Endodermal cell (in vitro differentiated cells): ENCODE measurements at regions not wholly inside any gene's neighbourhood (a gene's known extent, or its start where the extent isn't known, plus 50 kb on each side); places are given as distances from the start of the nearest gene placed in this dataset.

ENCODE experiments used
- DNase-seq: peaks from one replicate; pipeline ENCODE4 v3.0.0-alpha.2; 2017
- H3K27ac ChIP-seq: 2 replicates; pipeline ENCODE4 v1.5.1; 2013; ENCODE audit warnings: mild to moderate bottlenecking, low read depth, low read length, moderate library complexity
- H3K27me3 ChIP-seq: 2 replicates; pipeline ENCODE4 v1.6.1; 2013; ENCODE audit warnings: mild to moderate bottlenecking, low read length, moderate library complexity; ENCODE audit not compliant: insufficient read depth, control insufficient read depth, poor library complexity, severe bottlenecking
- H3K36me3 ChIP-seq: 2 replicates; pipeline ENCODE4 v1.7.0; 2013; ENCODE audit warnings: mild to moderate bottlenecking, low read length, moderate library complexity; ENCODE audit not compliant: control insufficient read depth, insufficient read depth
- H3K4me1 ChIP-seq: one replicate; pipeline ENCODE4 v1.7.0; 2013; ENCODE audit warnings: low read length; ENCODE audit not compliant: control insufficient read depth, insufficient read depth
- H3K4me3 ChIP-seq: 2 replicates; pipeline ENCODE4 v1.5.1; 2013; ENCODE audit warnings: mild to moderate bottlenecking, low read length, moderate library complexity
- H3K9ac ChIP-seq: 2 replicates; pipeline ENCODE4 v1.6.1; 2013; ENCODE audit warnings: mild to moderate bottlenecking, low read length, moderate library complexity; ENCODE audit not compliant: poor library complexity, severe bottlenecking; ENCODE audit errors: extremely low read depth
- H3K9me3 ChIP-seq: 2 replicates; pipeline ENCODE4 v1.6.1; 2013; ENCODE audit warnings: mild to moderate bottlenecking, low read length, moderate library complexity; ENCODE audit not compliant: control insufficient read depth
- H3K27ac Mint-ChIP-seq: 2 replicates; pipeline ENCODE4 v1.8.0; 2020; ENCODE audit warnings: mixed read lengths
- H3K27me3 Mint-ChIP-seq: 2 replicates; pipeline ENCODE4 v1.8.0; 2021; ENCODE audit warnings: mild to moderate bottlenecking, mixed read lengths; ENCODE audit not compliant: insufficient read depth
- H3K36me3 Mint-ChIP-seq: 2 replicates; pipeline ENCODE4 v1.8.0; 2020; ENCODE audit warnings: low read depth, mixed read lengths
- H3K4me1 Mint-ChIP-seq: 2 replicates; pipeline ENCODE4 v1.8.0; 2020; ENCODE audit warnings: mixed read lengths
- H3K4me3 Mint-ChIP-seq: 2 replicates; pipeline ENCODE4 v1.8.0; 2020; ENCODE audit warnings: mild to moderate bottlenecking, moderate library complexity, mixed read lengths
- H3K9me3 Mint-ChIP-seq: 2 replicates; pipeline ENCODE4 v1.8.0; 2020; ENCODE audit warnings: mild to moderate bottlenecking, mixed read lengths
- WGBS, 2 experiments: methylation state at CpG; one replicate each; pipeline versions ENCODE4 v1.1.5 to v1.1.7; 2013; ENCODE audit warnings: missing lambda C conversion rate in 2 of 2, mixed read lengths in 1 of 2; ENCODE audit not compliant: insufficient coverage in 1 of 2, insufficient read length in 1 of 2; 5-methylcytosine and 5-hydroxymethylcytosine counted together
- TF ChIP-seq, protein P1 (sequence below): fragments of 200-600 bp; sonication (generic); conservative IDR thresholded peaks from 2 replicates; pipeline ENCODE4 v1.5.0; 2021; ENCODE audit warnings: antibody characterized with exemption, mild to moderate bottlenecking

DNA sequence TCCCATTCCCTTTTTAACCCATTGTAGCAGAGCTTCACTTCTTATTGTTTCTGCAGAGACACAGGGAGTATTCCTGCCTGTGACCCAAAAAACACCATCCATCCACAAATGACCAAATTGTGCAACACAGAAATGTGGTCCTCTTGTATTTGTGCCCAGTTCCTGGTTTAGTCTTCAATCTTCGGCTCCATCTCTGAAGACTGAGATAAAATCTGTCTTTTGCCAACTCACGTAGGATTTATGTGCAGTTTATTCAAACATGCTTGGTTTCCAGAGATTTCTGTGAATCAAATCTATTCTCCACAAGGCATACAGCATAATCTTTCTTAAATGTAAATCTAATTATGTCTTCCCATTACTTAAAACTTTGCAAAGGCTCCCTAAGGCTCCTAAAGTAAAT, 307.0 kb downstream of the AASDHPPT start:
- WGBS, 2 experiments, result 93 to 94% methylated on average over 2 of the region's 2 CpGs
- TF ChIP-seq, protein P1, sequence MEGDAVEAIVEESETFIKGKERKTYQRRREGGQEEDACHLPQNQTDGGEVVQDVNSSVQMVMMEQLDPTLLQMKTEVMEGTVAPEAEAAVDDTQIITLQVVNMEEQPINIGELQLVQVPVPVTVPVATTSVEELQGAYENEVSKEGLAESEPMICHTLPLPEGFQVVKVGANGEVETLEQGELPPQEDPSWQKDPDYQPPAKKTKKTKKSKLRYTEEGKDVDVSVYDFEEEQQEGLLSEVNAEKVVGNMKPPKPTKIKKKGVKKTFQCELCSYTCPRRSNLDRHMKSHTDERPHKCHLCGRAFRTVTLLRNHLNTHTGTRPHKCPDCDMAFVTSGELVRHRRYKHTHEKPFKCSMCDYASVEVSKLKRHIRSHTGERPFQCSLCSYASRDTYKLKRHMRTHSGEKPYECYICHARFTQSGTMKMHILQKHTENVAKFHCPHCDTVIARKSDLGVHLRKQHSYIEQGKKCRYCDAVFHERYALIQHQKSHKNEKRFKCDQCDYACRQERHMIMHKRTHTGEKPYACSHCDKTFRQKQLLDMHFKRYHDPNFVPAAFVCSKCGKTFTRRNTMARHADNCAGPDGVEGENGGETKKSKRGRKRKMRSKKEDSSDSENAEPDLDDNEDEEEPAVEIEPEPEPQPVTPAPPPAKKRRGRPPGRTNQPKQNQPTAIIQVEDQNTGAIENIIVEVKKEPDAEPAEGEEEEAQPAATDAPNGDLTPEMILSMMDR, result no peak
- no peaks in the 10 kb centered on the region for H3K9me3 ChIP-seq
- H3K9ac ChIP-seq, result no peak overlapping the region
- no peaks in the 10 kb centered on the region for H3K4me1 ChIP-seq
- Mint-ChIP-seq H3K4me3 (no peak overlapping the region), H3K27ac (no peak overlapping the region), H3K27me3 (no peaks in the 10 kb centered on the region), H3K4me1 (no peaks in the 10 kb centered on the region), H3K36me3 (no peaks in the 10 kb centered on the region), H3K9me3 (peaks cover 10% of the 10 kb centered on the region)
- no peaks in the 10 kb centered on the region for H3K27me3 ChIP-seq
- no peak overlapping the region for H3K27ac ChIP-seq
- DNase-seq, result no peak
- no peaks in the 10 kb centered on the region for H3K36me3 ChIP-seq
- no peak overlapping the region for H3K4me3 ChIP-seq

DNA sequence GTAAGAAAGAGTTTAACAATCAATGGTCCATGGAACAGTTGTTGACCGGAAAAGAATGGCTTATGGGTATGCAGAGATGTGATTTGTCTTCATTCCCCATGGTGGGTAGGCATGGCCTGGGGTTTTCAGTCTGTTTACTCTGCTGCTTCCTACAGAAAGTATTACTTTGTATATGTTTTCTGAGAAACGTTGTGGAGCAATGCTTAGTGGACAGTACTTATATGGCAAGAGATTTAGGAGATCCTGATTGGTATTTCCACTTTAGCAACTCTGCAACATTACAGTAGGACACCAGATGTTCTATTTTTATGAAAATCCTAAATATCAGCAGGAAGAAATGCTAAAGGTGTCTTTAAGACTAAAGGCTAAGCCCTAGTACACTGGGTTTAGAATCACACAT, 309.1 kb downstream of the AASDHPPT start:
- peaks cover 10% of the 10 kb centered on the region for H3K9me3 Mint-ChIP-seq
- DNase-seq, result no peak
- no peaks in the 10 kb centered on the region for H3K36me3 ChIP-seq
- H3K36me3 Mint-ChIP-seq, result no peaks in the 10 kb centered on the region
- no peaks in the 10 kb centered on the region for H3K27me3 Mint-ChIP-seq
- H3K4me3 ChIP-seq, result no peak overlapping the region
- H3K27ac ChIP-seq, result no peak overlapping the region
- H3K9me3 ChIP-seq, result no peaks in the 10 kb centered on the region
- no peak overlapping the region for H3K9ac ChIP-seq
- H3K4me1 ChIP-seq, result no peaks in the 10 kb centered on the region
- H3K27me3 ChIP-seq, result no peaks in the 10 kb centered on the region
- H3K27ac Mint-ChIP-seq, result no peak overlapping the region
- H3K4me3 Mint-ChIP-seq, result no peak overlapping the region
- 91% methylated on average over 2 of the region's 2 CpGs; no CpG with 5 or more reads in 1 of the 2 experiments for WGBS, 2 experiments
- H3K4me1 Mint-ChIP-seq, result peaks cover 3% of the 10 kb centered on the region
- TF ChIP-seq, protein P1, result no peak

DNA sequence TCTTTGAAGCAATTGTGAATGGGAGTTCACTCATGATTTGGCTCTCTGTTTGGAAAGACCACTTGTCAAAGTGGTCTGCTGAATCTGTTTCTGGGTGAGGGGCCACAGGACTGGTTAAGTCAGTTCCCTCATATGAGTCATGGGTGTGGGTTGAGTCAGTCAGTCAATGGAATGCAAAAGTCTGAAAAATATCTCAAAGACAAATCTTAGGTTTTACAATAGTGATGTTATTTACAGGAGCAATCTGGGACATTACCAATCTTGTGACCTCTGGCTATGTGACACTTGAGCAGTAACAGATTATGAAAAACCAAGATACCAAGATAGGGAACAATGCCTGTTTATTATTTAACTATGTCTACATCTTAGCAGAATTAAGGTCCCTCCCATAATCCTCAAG, 311.6 kb downstream of the AASDHPPT start:
- Histone ChIP-seq H3K27ac (no peak overlapping the region), H3K9me3 (no peaks in the 10 kb centered on the region), H3K36me3 (no peaks in the 10 kb centered on the region), H3K4me1 (no peaks in the 10 kb centered on the region), H3K4me3 (no peak overlapping the region), H3K27me3 (no peaks in the 10 kb centered on the region), H3K9ac (no peak overlapping the region)
- H3K36me3 Mint-ChIP-seq, result no peaks in the 10 kb centered on the region
- TF ChIP-seq, protein P1, result no peak
- H3K4me3 Mint-ChIP-seq, result no peak overlapping the region
- H3K27me3 Mint-ChIP-seq, result no peaks in the 10 kb centered on the region
- no peak for DNase-seq
- H3K9me3 Mint-ChIP-seq, result peaks cover 10% of the 10 kb centered on the region
- peaks cover 9% of the 10 kb centered on the region for H3K4me1 Mint-ChIP-seq
- H3K27ac Mint-ChIP-seq, result no peak overlapping the region
